Femur (tissue), 1 donor: ENCODE measurements at regions not wholly inside any gene's neighbourhood (a gene's known extent, or its start where the extent isn't known, plus 50 kb on each side); places are given as distances from the start of the nearest gene placed in this dataset.

Experiments used
- DNase-seq: peaks from one replicate; pipeline ENCODE4 v3.0.0-alpha.2; 2017

DNA sequence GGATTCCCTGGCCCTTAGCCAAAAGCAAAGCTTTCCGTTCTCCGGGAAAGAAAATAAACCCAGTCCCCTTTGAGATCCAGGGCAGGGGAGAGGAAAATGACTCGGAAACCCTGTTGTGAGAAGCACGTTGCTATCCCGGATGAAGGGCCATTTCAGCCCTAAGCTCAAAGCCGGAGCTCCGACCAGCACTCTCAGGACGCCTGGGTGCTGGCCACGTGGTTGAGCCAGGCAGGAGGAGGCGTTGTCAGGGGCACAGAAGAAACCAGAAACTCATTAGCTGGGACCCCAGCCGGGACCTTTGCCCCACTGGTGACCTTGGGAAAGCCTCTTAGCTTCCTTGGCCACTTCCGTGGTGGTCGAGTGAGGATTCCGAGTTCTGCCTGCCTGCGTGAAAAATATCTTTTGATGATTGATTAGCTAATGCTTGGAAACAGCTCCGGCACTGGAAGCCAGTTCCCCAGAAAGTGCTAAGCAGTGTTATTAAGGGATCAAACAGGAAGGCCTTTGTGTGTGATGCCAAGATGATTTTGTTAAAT is 57.6 kb upstream of the FZD10 start:
- peak; percentile 39 for DNase-seq

DNA sequence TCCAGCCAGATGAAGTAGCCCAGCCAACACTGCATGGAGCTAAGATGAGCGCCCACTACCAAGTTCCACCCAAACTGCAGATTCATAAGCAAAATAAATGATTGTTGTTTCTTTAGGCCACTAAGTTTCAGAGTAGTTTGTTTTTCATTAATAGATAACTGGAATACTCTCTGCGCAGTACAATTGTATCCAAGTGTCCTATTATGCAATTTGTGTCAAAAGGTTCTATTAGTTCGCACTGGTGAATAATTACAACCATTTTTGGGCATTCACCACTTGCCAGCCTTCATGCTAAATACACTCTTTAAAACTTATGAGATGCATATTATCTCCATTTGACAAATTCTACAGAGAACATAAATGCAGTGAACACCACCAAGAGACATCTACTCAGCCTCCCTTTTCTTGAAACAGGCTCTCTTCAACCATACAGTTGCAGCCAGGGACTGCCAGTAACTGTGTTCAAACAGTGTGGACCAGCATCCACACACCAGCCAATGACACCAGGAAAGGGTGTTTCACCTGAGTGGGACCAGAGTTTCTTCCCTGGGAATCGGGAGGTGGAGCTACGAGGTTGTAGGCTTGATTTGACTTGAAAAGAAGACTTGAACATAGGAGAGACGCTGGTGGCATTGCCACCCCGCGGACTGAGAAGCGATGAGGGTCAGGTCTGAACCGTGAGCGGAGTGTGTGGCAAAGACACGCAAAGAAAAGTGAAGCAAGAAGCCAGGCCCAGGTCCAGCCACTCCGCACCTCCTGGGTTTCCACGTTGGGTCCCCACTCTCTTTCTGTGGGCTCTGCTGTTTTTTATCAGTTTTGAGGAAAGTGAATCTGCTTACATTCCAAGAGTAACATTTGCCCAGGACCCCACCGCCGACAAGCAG is 53.0 kb upstream of the FZD10 start:
- DNase-seq = no peak

DNA sequence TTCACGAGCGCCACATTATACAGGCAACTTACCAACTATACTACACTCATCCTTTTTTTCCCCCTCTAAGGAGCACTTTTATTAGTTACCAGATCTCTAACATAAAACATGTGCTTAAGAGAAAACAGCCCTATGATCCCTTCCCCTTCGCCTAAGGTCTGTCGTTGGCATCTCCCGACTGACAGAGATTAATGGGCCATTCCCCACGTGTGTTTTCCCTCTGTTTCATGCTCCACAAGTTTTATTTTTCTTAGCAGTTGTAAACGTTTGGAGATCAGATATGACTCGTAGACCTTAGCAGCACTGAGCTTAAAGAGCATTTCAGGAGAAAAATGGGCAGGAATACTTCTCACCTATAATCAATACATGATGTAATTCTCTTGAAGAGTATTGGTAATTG is 51.4 kb upstream of the FZD10 start:
- DNase-seq = no peak

DNA sequence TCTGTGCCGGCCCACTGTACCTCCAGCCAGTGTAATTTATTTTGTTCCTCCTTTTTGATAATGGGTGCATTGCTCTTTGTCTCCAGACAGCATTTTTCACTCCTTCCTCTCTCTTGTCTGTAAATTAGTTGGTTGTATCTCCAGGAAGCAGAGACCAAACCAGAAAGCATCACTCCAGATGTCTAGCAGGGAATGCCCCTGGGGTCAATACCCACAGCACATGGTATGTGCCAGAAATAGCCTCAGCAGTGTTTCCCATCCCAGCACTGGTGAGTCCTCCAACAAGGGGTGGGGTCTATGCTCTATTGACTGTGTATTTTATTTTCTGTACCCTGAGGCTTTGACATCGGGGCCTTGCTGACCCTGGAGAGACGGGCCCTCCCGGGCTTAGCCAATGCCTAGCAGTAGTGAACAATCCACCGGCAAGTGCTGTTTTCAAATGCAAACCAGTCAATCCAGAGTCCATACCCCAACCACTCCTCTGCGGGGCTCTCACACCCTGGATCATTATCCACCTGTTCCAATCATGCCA is 50.2 kb upstream of the FZD10 start:
- no peak for DNase-seq
